GM12891 (cell line): ENCODE measurements at regions not wholly inside any gene's neighbourhood (a gene's known extent, or its start where the extent isn't known, plus 50 kb on each side); places are given as distances from the start of the nearest gene placed in this dataset.

ENCODE experiments used
- POLR2A ChIP-seq: IDR thresholded peaks from 2 replicates; pipeline ENCODE4 v1.6.1; 2011; ENCODE audit warnings: low read depth, low read length, control low read depth
- POLR2AphosphoS5 ChIP-seq: IDR thresholded peaks from 2 replicates; pipeline ENCODE4 v1.6.1; 2011; ENCODE audit warnings: low read depth, low read length, control low read depth
- TAF1 ChIP-seq: IDR thresholded peaks from 2 replicates; pipeline ENCODE4 v1.6.1; 2011; ENCODE audit warnings: low read depth, low read length, control low read depth

GRCh38 chr9:78775696-78776295 is 478.9 kb downstream of the PSAT1 start:
- no peak for TF ChIP-seq POLR2A
- TF ChIP-seq TAF1 = no peak
- no peak for TF ChIP-seq POLR2AphosphoS5
